ENCODE measurements at regions not wholly inside any gene's neighbourhood (a gene's known extent, or its start where the extent isn't known, plus 50 kb on each side); places are given as distances from the start of the nearest gene placed in this dataset.
"Not testable (repeated sequence)": the region's sequence is repeated elsewhere in the genome, so short reads cannot be mapped to it uniquely, and the experiment has no call there.

- Mint-ChIP-seq H3K36me3 (ENCODE audit: low read depth) (peaks cover 37% of the 10 kb centered on the region), H3K4me3 (no peak overlapping the region), H3K27ac (no peak overlapping the region), H3K4me1 (ENCODE audit: low read depth) (no peaks in the 10 kb centered on the region), H3K27me3 (ENCODE audit: low read depth) (no peaks in the 10 kb centered on the region), H3K9me3 (no peaks in the 10 kb centered on the region)
Observed at GRCh38 chr14:71625175-71625574, 307.1 kb upstream of the RGS6 start.

DNA sequence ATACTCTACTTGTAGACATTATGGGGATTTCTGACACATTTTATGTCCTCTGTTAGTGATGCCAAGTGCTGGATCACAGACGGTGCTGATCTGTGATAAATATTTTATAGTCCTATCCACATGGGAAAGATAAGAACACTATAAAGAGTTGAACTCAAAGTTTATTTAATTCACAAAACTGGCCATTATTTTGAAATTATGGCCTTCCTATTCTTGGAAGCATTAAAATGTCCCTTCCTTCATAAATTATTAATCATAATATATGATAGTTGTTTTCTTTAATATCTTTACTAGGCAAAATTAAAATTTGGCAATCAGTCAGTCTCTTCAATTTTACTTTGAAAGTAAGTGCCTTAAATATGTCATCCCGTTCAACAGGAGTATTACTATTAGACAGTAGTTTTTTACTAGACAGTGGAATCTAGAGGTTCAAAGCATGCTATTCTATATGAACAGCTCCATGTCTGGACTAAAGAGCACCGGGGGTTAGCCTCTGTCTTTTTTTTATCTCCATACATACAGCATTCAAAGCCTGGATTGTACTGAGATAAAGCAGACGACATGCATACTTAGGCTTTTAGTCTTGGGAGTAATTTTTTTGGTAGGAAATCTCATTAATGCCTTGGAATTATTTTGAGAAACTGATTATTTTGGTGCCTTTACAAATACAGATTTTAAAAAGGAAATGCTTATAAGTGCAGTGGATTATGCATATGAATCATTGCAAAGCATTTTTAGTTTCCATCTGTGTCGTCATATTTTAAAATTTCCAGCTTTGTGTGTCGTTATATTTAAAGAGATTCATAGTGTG, 306.1 kb upstream of the RGS6 start:
- Mint-ChIP-seq H3K4me1 (ENCODE audit: low read depth) (no peaks in the 10 kb centered on the region), H3K4me3 (no peak overlapping the region), H3K9me3 (peaks cover 3% of the 10 kb centered on the region), H3K27ac (no peak overlapping the region), H3K27me3 (ENCODE audit: low read depth) (no peaks in the 10 kb centered on the region), H3K36me3 (ENCODE audit: low read depth) (peaks cover 32% of the 10 kb centered on the region)

- H3K27me3 Mint-ChIP-seq (ENCODE audit: low read depth) = no peaks in the 10 kb centered on the region
- no peak overlapping the region for H3K27ac Mint-ChIP-seq
- H3K36me3 Mint-ChIP-seq (ENCODE audit: low read depth) = peaks cover 31% of the 10 kb centered on the region
- H3K4me3 Mint-ChIP-seq = no peak overlapping the region
- H3K4me1 Mint-ChIP-seq (ENCODE audit: low read depth) = no peaks in the 10 kb centered on the region
- H3K9me3 Mint-ChIP-seq = peaks cover 5% of the 10 kb centered on the region
Observed at GRCh38 chr14:71628433-71628832, 303.8 kb upstream of the RGS6 start.

- Mint-ChIP-seq H3K4me1 (ENCODE audit: low read depth) (no peaks in the 10 kb centered on the region), H3K27me3 (ENCODE audit: low read depth) (no peaks in the 10 kb centered on the region), H3K9me3 (peaks cover 11% of the 10 kb centered on the region), H3K4me3 (no peak overlapping the region), H3K36me3 (ENCODE audit: low read depth) (peaks cover 34% of the 10 kb centered on the region), H3K27ac (no peak overlapping the region)
Observed at GRCh38 chr14:71629250-71629649, 303.0 kb upstream of the RGS6 start.

GRCh38 chr14:71629765-71630492, 302.3 kb upstream of the RGS6 start:
- no peak overlapping the region for H3K27ac Mint-ChIP-seq
- no peaks in the 10 kb centered on the region for H3K4me1 Mint-ChIP-seq (ENCODE audit: low read depth)
- no peaks in the 10 kb centered on the region for H3K27me3 Mint-ChIP-seq (ENCODE audit: low read depth)
- peaks cover 30% of the 10 kb centered on the region for H3K36me3 Mint-ChIP-seq (ENCODE audit: low read depth)
- H3K9me3 Mint-ChIP-seq = peaks cover 11% of the 10 kb centered on the region
- no peak overlapping the region for H3K4me3 Mint-ChIP-seq

DNA sequence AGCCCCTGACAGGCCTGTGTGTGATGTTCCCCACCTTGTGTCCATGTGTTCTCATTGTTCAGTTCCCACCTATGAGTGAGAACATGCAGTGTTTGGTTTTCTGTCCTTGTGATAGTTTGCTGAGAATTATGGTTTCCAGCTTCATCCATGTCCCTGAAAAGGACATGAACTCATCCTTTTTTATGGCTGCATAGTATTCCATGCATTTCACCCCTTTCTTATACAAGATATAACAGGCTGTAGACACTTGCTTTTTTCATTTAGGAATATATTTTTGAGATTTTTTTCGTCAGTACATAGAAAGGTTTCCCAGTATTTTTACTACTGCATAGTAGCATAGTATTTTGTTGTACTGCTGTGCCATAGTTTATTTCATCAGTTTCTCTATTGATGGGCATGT, 301.2 kb upstream of the RGS6 start:
- H3K9me3 Mint-ChIP-seq = peaks cover 11% of the 10 kb centered on the region
- H3K27me3 Mint-ChIP-seq (ENCODE audit: low read depth); H3K4me3 Mint-ChIP-seq; H3K27ac Mint-ChIP-seq; H3K4me1 Mint-ChIP-seq (ENCODE audit: low read depth): not testable (repeated sequence)
- peaks cover 27% of the 10 kb centered on the region for H3K36me3 Mint-ChIP-seq (ENCODE audit: low read depth)

- Mint-ChIP-seq H3K9me3 (peaks cover 11% of the 10 kb centered on the region), H3K36me3 (ENCODE audit: low read depth) (peaks cover 25% of the 10 kb centered on the region), H3K4me3 (no peak overlapping the region), H3K27me3 (ENCODE audit: low read depth) (no peaks in the 10 kb centered on the region), H3K4me1 (ENCODE audit: low read depth) (peaks cover 3% of the 10 kb centered on the region), H3K27ac (no peak overlapping the region)
Observed at GRCh38 chr14:71632440-71632946, 299.7 kb upstream of the RGS6 start.

DNA sequence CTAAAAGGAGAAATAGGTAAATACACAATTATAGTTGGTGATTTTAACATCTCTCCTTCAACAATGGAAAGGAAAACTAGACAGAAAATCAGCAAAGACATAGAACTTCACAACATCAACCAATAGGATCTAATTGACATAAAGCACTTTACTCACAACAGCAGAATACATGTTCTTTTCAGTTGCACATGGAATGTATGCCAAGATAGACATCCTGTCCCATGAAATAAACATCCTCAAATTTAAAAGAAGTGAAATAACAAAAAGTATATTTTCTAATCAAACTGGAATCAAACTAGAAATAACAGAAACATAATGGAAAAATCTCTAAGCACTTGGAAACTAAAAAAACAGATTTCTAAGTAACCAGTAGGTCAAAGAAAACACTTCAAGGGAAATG, 296.2 kb upstream of the RGS6 start:
- H3K4me3 Mint-ChIP-seq = no peak overlapping the region
- no peak overlapping the region for H3K27ac Mint-ChIP-seq
- peaks cover 9% of the 10 kb centered on the region for H3K9me3 Mint-ChIP-seq
- peaks cover 3% of the 10 kb centered on the region for H3K4me1 Mint-ChIP-seq (ENCODE audit: low read depth)
- no peaks in the 10 kb centered on the region for H3K27me3 Mint-ChIP-seq (ENCODE audit: low read depth)
- H3K36me3 Mint-ChIP-seq (ENCODE audit: low read depth) = peaks cover 24% of the 10 kb centered on the region

GRCh38 chr14:71636820-71637471, 295.3 kb upstream of the RGS6 start:
- peaks cover 3% of the 10 kb centered on the region for H3K4me1 Mint-ChIP-seq (ENCODE audit: low read depth)
- no peak overlapping the region for H3K4me3 Mint-ChIP-seq
- no peak overlapping the region for H3K27ac Mint-ChIP-seq
- peaks cover 10% of the 10 kb centered on the region for H3K9me3 Mint-ChIP-seq
- H3K27me3 Mint-ChIP-seq (ENCODE audit: low read depth) = no peaks in the 10 kb centered on the region
- H3K36me3 Mint-ChIP-seq (ENCODE audit: low read depth) = peaks cover 23% of the 10 kb centered on the region

DNA sequence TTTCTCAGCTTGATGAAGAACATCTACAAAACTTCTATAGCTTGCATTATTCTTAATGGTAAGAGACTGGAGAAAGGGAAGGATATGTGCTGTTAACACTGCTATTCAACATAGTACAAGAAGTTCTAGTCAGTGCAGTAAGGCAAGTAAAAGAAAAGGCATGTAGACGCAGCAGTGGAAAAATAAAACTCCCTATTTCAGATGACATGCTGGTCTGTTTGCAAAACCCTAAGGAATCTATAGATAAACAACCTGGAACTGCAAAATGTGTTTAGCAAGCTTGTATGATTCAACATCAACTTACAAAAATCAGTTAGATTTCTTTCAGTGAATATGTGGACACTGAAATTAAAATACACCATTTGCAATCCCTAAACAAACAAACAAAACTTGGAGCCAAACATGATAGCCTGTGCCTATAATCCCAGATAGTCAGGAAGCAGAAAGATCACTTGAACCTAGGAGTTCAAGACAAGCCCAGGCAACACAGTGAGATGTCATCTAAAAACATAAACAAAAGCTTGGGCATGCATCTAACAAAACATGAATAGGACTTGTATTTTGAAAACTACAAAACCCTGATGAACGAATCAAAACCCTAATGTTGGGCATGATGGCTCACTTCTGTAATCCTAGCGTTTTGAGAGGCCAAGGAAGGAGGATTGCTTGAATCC, 293.6 kb upstream of the RGS6 start:
- H3K27me3 Mint-ChIP-seq (ENCODE audit: low read depth) = no peaks in the 10 kb centered on the region
- H3K36me3 Mint-ChIP-seq (ENCODE audit: low read depth) = peaks cover 24% of the 10 kb centered on the region
- H3K4me1 Mint-ChIP-seq (ENCODE audit: low read depth) = peaks cover 3% of the 10 kb centered on the region
- peaks cover 17% of the 10 kb centered on the region for H3K9me3 Mint-ChIP-seq
- no peak overlapping the region for H3K27ac Mint-ChIP-seq
- H3K4me3 Mint-ChIP-seq = no peak overlapping the region

DNA sequence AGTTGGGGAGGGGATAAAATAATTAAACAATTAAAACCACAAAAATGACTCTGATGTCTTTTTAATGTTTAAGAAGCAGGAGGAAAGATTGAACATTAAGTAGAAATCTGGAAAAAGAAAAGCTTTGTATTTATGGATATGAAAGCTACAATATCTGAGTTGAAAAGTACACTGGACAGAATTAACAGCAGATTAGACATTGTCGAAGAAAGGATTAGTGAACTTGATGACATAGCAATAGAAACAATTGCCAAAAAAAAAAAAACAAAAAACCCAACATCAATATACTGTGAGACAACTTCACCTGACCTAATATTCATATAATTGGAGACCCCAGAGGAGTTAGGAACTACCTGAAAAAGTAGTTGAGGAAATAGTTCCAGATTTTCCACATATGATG, 289.5 kb upstream of the RGS6 start:
- no peaks in the 10 kb centered on the region for H3K27me3 Mint-ChIP-seq (ENCODE audit: low read depth)
- no peaks in the 10 kb centered on the region for H3K4me1 Mint-ChIP-seq (ENCODE audit: low read depth)
- peaks cover 13% of the 10 kb centered on the region for H3K9me3 Mint-ChIP-seq
- peaks cover 25% of the 10 kb centered on the region for H3K36me3 Mint-ChIP-seq (ENCODE audit: low read depth)
- H3K27ac Mint-ChIP-seq = no peak overlapping the region
- no peak overlapping the region for H3K4me3 Mint-ChIP-seq

- Mint-ChIP-seq H3K27me3 (ENCODE audit: low read depth) (no peaks in the 10 kb centered on the region), H3K36me3 (ENCODE audit: low read depth) (peaks cover 30% of the 10 kb centered on the region)
Observed at GRCh38 chr14:71645656-71646055, 286.6 kb upstream of the RGS6 start.

DNA sequence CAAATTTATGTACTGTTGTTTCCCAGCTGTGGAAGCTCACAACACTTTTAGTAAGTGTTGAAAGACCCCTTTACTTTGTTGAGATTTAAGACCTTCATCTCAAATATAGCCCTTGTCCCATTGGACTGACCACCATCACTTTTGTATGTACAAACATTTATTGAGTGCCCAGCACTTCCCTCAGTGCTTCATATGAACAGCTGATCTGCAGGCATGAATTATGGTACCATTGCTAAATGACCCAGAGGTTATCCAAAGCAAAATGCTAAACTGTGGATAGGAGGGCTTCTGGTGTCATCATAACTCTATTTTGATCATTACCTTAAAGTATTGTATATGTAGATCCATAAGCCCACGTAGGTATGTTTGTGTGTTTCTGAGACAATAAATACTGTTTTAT, 285.7 kb upstream of the RGS6 start:
- Mint-ChIP-seq H3K27me3 (ENCODE audit: low read depth) (no peaks in the 10 kb centered on the region), H3K4me3 (no peak overlapping the region), H3K4me1 (ENCODE audit: low read depth) (no peaks in the 10 kb centered on the region), H3K27ac (no peak overlapping the region), H3K36me3 (ENCODE audit: low read depth) (peaks cover 33% of the 10 kb centered on the region), H3K9me3 (peaks cover 15% of the 10 kb centered on the region)

More at GRCh38 chr14:71645656-71646055, 286.6 kb upstream of the RGS6 start:
- no peaks in the 10 kb centered on the region for H3K4me1 Mint-ChIP-seq (ENCODE audit: low read depth)
- H3K27ac Mint-ChIP-seq = no peak overlapping the region
- peaks cover 13% of the 10 kb centered on the region for H3K9me3 Mint-ChIP-seq
- no peak overlapping the region for H3K4me3 Mint-ChIP-seq

- H3K27me3 Mint-ChIP-seq (ENCODE audit: low read depth) = no peaks in the 10 kb centered on the region
- no peak overlapping the region for H3K27ac Mint-ChIP-seq
- peaks cover 17% of the 10 kb centered on the region for H3K9me3 Mint-ChIP-seq
- no peaks in the 10 kb centered on the region for H3K4me1 Mint-ChIP-seq (ENCODE audit: low read depth)
- peaks cover 34% of the 10 kb centered on the region for H3K36me3 Mint-ChIP-seq (ENCODE audit: low read depth)
- no peak overlapping the region for H3K4me3 Mint-ChIP-seq
Observed at GRCh38 chr14:71647086-71647784, 285.0 kb upstream of the RGS6 start.
